Uterus (tissue), 3 donors: ENCODE measurements at regions not wholly inside any gene's neighbourhood (a gene's known extent, or its start where the extent isn't known, plus 50 kb on each side); places are given as distances from the start of the nearest gene placed in this dataset.

Experiments
- DNase-seq, 2 donors: peaks; one replicate each; pipeline ENCODE4 v3.0.0-alpha.2; 2019 to 2020
- H3K27ac ChIP-seq, 2 donors: fragments of 200-600 bp; sonication (generic); 1 replicate in 1 of 2; 2 replicates in 1 of 2; pipeline ENCODE4 v1.5.1; 2016 to 2018
- H3K27me3 ChIP-seq, 2 donors: fragments of 200-600 bp; sonication (generic); one replicate each; pipeline ENCODE4 v1.5.1; 2018 to 2019; ENCODE audit warnings: control low read depth in 1 of 2
- H3K36me3 ChIP-seq, 2 donors: fragments of 200-600 bp; sonication (generic); one replicate each; pipeline ENCODE4 v1.5.1; 2019; ENCODE audit warnings: control low read depth in 1 of 2
- H3K4me1 ChIP-seq, 2 donors: fragments of 200-600 bp; sonication (generic); one replicate each; pipeline ENCODE4 v1.5.1; 2018 to 2019; ENCODE audit warnings: control low read depth in 1 of 2
- H3K4me3 ChIP-seq, 2 donors: fragments of 200-600 bp; sonication (generic); 1 replicate in 1 of 2; 2 replicates in 1 of 2; pipeline ENCODE4 v1.5.1; 2018 to 2019; ENCODE audit warnings: mild to moderate bottlenecking in 1 of 2
- H3K9me3 ChIP-seq, 2 donors: fragments of 200-600 bp; sonication (generic); one replicate each; pipeline ENCODE4 v1.5.1; 2019; ENCODE audit warnings: control low read depth in 1 of 2
- POLR2A ChIP-seq, 2 donors: fragments of 450-650 bp; IDR thresholded peaks; one replicate each; pipeline ENCODE4 v1.6.1; 2016; ENCODE audit warnings: antibody characterized with exemption in 2 of 2, mild to moderate bottlenecking in 1 of 2, moderate library complexity in 1 of 2
- intact Hi-C: fragments of 100-400 bp; cut with DNase I; formaldehyde crosslinking; loops from one replicate; pipeline ENCODE4 v1.15.1; 2023; ENCODE audit warnings: low total_unique reads
- TF ChIP-seq, protein P1 (sequence below), 4 experiments: fragments of 200-600 bp in 2 of 4; fragments of 450-650 bp in 2 of 4; sonication (generic) in 2 of 4; IDR thresholded peaks; one replicate each; pipeline ENCODE4 v1.5.1; 2016 to 2019; ENCODE audit warnings: antibody characterized with exemption in 4 of 4, mild to moderate bottlenecking in 2 of 4, moderate library complexity in 1 of 4
- donor health status: DM: yes; HTN: yes; CAD: no.

DNA sequence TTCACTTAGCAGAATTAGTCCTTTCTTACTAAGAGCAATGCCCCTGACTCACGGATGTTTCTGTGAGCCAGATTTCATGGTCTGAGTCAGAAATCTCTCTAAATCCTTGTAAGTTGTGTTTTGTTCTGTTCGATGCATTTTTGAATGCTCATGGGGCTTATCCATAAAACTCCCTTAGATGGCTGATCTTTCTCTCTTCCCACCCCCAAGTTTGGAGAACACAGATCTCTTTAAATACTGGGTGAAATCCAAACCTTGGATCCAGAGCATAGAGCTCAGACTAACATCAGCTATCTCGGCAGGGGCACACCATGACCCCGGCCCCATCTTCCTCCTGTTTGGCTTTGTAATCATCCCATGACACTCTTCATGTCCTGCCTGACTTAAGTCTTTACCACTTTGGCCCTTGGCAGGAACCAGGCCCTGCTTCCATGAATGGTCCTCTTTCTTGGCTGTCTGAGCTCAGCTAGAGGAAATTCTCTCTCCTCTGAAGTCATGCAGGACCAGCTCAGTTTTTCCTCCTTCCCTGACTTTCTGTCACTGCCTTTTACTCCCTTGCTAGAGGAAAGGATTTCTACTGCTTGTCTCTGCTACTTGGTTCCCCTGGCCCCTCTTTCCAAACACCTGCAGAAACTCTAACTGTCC, 120.4 kb upstream of the RAB11FIP2 start:
- H3K4me1 ChIP-seq: no peaks in the 10 kb centered on the region
- no peak overlapping the region for H3K4me3 ChIP-seq
- peak; percentile 19 to 22 for DNase-seq
- TF ChIP-seq, protein P1, sequence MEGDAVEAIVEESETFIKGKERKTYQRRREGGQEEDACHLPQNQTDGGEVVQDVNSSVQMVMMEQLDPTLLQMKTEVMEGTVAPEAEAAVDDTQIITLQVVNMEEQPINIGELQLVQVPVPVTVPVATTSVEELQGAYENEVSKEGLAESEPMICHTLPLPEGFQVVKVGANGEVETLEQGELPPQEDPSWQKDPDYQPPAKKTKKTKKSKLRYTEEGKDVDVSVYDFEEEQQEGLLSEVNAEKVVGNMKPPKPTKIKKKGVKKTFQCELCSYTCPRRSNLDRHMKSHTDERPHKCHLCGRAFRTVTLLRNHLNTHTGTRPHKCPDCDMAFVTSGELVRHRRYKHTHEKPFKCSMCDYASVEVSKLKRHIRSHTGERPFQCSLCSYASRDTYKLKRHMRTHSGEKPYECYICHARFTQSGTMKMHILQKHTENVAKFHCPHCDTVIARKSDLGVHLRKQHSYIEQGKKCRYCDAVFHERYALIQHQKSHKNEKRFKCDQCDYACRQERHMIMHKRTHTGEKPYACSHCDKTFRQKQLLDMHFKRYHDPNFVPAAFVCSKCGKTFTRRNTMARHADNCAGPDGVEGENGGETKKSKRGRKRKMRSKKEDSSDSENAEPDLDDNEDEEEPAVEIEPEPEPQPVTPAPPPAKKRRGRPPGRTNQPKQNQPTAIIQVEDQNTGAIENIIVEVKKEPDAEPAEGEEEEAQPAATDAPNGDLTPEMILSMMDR (IDR thresholded peaks at IDR 0.05): no peak
- no peak for TF ChIP-seq POLR2A (IDR thresholded peaks at IDR 0.05)
- H3K36me3 ChIP-seq: no peaks in the 10 kb centered on the region
- H3K27ac ChIP-seq: peak overlapping the region; percentile 1 to 52
- H3K9me3 ChIP-seq: no peaks in the 10 kb centered on the region
- intact Hi-C loops: no loop called here
- H3K27me3 ChIP-seq: no peaks in the 10 kb centered on the region

GRCh38 chr10:118163217-118163616, 116.5 kb upstream of the RAB11FIP2 start:
- Histone ChIP-seq H3K4me1 (no peaks in the 10 kb centered on the region), H3K27me3 (no peaks in the 10 kb centered on the region)

GRCh38 chr10:118161461-118162246, 114.9 kb upstream of the RAB11FIP2 start:
- H3K36me3 ChIP-seq: no peaks in the 10 kb centered on the region
- H3K4me1 ChIP-seq: no peaks in the 10 kb centered on the region
- no peaks in the 10 kb centered on the region for H3K9me3 ChIP-seq
- DNase-seq: no peak
- no peak overlapping the region for H3K4me3 ChIP-seq
- no peaks in the 10 kb centered on the region for H3K27me3 ChIP-seq
- intact Hi-C loops: no loop called here
- no peak for TF ChIP-seq POLR2A (IDR thresholded peaks at IDR 0.05)
- TF ChIP-seq, protein P1 (IDR thresholded peaks at IDR 0.05): no peak
- no peak overlapping the region for H3K27ac ChIP-seq

More at GRCh38 chr10:118163217-118163616, 116.5 kb upstream of the RAB11FIP2 start:
- H3K4me3 ChIP-seq: no peak overlapping the region
- H3K36me3 ChIP-seq: no peaks in the 10 kb centered on the region
- DNase-seq: no peak
- no peaks in the 10 kb centered on the region for H3K9me3 ChIP-seq
- intact Hi-C loops: no loop called here
- no peak overlapping the region for H3K27ac ChIP-seq
- TF ChIP-seq, protein P1 (IDR thresholded peaks at IDR 0.05): no peak
- TF ChIP-seq POLR2A (IDR thresholded peaks at IDR 0.05): no peak

DNA sequence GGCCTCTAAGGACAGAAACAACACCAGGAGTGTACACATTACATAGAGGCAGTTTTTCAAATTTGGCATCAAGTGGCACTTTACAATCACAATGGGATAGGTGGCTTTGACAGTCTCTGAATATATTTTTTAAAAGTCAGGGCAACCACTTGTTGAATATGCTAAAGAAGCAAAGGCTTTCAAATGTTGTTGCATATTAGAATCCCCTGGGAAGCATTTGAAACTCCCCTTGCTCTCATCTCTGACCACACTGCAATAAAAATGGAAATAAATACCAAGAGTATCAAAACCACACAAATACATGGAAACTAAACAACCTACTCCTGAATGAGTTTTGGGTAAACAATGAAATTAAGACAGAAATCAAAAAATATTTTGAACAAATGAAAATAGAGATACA, 106.5 kb upstream of the RAB11FIP2 start:
- Histone ChIP-seq H3K27me3 (no peaks in the 10 kb centered on the region), H3K4me3 (no peak overlapping the region), H3K4me1 (no peaks in the 10 kb centered on the region), H3K9me3 (no peaks in the 10 kb centered on the region), H3K27ac (no peak overlapping the region), H3K36me3 (no peaks in the 10 kb centered on the region)
- intact Hi-C loops: no loop called here
- TF ChIP-seq, protein P1 (IDR thresholded peaks at IDR 0.05): no peak
- TF ChIP-seq POLR2A (IDR thresholded peaks at IDR 0.05): no peak
- DNase-seq: no peak

- no peak overlapping the region for H3K27ac ChIP-seq
- H3K4me1 ChIP-seq: no peaks in the 10 kb centered on the region
- H3K27me3 ChIP-seq: no peaks in the 10 kb centered on the region
- no peak overlapping the region for H3K4me3 ChIP-seq
- H3K9me3 ChIP-seq: no peaks in the 10 kb centered on the region
- intact Hi-C loops: no loop called here
- no peak for DNase-seq
- TF ChIP-seq, protein P1 (IDR thresholded peaks at IDR 0.05): no peak
- TF ChIP-seq POLR2A (IDR thresholded peaks at IDR 0.05): no peak
- H3K36me3 ChIP-seq: no peaks in the 10 kb centered on the region
Measured at GRCh38 chr10:118151461-118151860, 104.7 kb upstream of the RAB11FIP2 start.
